HEK293 (cell line): ENCODE measurements at regions not wholly inside any gene's neighbourhood (a gene's known extent, or its start where the extent isn't known, plus 50 kb on each side); places are given as distances from the start of the nearest gene placed in this dataset.

Experiments
- CTCF ChIA-PET: fragments of 350-600 bp; formaldehyde crosslinking; extraction: SDS; loops from one replicate; lab custom pipeline; 2021; ENCODE audit warnings: antibody characterized with exemption; lab: Yijun Ruan, JAX
- POLR2A ChIA-PET: fragments of 300-600 bp; formaldehyde crosslinking; extraction: SDS; loops from one replicate; lab custom pipeline; 2020; ENCODE audit warnings: antibody characterized with exemption, inconsistent platforms; lab: Yijun Ruan, JAX
- H3K27ac ChIP-seq: fragments of 200-500 bp; sonication (Bioruptor generic); 2 replicates; pipeline ENCODE4 v1.5.1; 2014; ENCODE audit warnings: low read depth, low read length, control low read depth, inconsistent platforms; ENCODE audit errors: extremely low read depth
- H3K36me3 ChIP-seq, 2 experiments: fragments of 200-500 bp in 1 of 2; sonication (Bioruptor generic) in 1 of 2; 1 replicate in 1 of 2; 2 replicates in 1 of 2; pipeline ENCODE4 v1.5.1; 2014 to 2017; ENCODE audit warnings: inconsistent platforms in 2 of 2, low read length in 2 of 2; ENCODE audit not compliant: control insufficient read depth in 2 of 2, insufficient read depth in 1 of 2
- H3K4me1 ChIP-seq: fragments of 200-500 bp; sonication (Bioruptor generic); 2 replicates; pipeline ENCODE4 v1.5.1; 2014; ENCODE audit warnings: mild to moderate bottlenecking, low read length, inconsistent platforms; ENCODE audit not compliant: control insufficient read depth, insufficient read depth
- H3K4me3 ChIP-seq: 2 replicates; pipeline ENCODE4 v1.5.1; 2011; ENCODE audit warnings: low read depth, mild to moderate bottlenecking, control low read depth, low read length, moderate library complexity
- H3K9me3 ChIP-seq: fragments of 200-500 bp; sonication (Bioruptor generic); 2 replicates; pipeline ENCODE4 v1.5.1; 2014; ENCODE audit warnings: low read depth, low read length, inconsistent platforms; ENCODE audit not compliant: control insufficient read depth, insufficient read depth
- BCL11B ChIP-seq: fragments of 450-650 bp; formaldehyde crosslinking; IDR thresholded peaks from 2 replicates; pipeline ENCODE4 v1.5.1; 2016; ENCODE audit warnings: low read depth, missing biosample characterization, missing genetic modification characterization
- HOXC10 ChIP-seq: sonication (generic); formaldehyde crosslinking; IDR thresholded peaks from 2 replicates; pipeline ENCODE4 v1.8.1; 2023; ENCODE audit warnings: mild to moderate bottlenecking, missing genetic modification reagents
- MYNN ChIP-seq: fragments of 450-650 bp; formaldehyde crosslinking; IDR thresholded peaks from 2 replicates; pipeline ENCODE4 v1.5.1; 2016; ENCODE audit warnings: missing biosample characterization, missing genetic modification characterization, borderline replicate concordance
- PRDM1 ChIP-seq: fragments of 450-650 bp; formaldehyde crosslinking; IDR thresholded peaks from 2 replicates; pipeline ENCODE4; 2016; ENCODE audit warnings: missing biosample characterization, missing genetic modification characterization
- ZBTB20 ChIP-seq: fragments of 450-650 bp; formaldehyde crosslinking; IDR thresholded peaks from 2 replicates; pipeline ENCODE4 v1.5.1; 2016; ENCODE audit warnings: missing biosample characterization, missing genetic modification characterization
- ZNF221 ChIP-seq: fragments of 450-650 bp; formaldehyde crosslinking; IDR thresholded peaks from 2 replicates; pipeline ENCODE4 v1.5.1; 2017; ENCODE audit warnings: missing biosample characterization, missing genetic modification characterization, borderline replicate concordance
- ZNF248 ChIP-seq: fragments of 450-650 bp; formaldehyde crosslinking; IDR thresholded peaks from 2 replicates; pipeline ENCODE4 v1.5.1; 2017; ENCODE audit warnings: missing biosample characterization, missing genetic modification characterization
- ZNF274 ChIP-seq, 2 experiments: fragments of 200-500 bp in 1 of 2; fragments of 450-650 bp in 1 of 2; sonication (Bioruptor generic) in 1 of 2; formaldehyde crosslinking in 1 of 2; IDR thresholded peaks; 2 replicates each; pipeline versions ENCODE4 v1.5.1 to v1.6.1; 2014 to 2016; ENCODE audit warnings: borderline replicate concordance in 1 of 2, inconsistent platforms in 1 of 2, low read length in 1 of 2, missing biosample characterization in 1 of 2, missing genetic modification characterization in 1 of 2
- ZNF530 ChIP-seq: fragments of 450-650 bp; formaldehyde crosslinking; IDR thresholded peaks from 2 replicates; pipeline ENCODE4 v1.5.1; 2016; ENCODE audit warnings: low read depth, missing biosample characterization, missing genetic modification characterization
- ZNF544 ChIP-seq: fragments of 450-650 bp; formaldehyde crosslinking; IDR thresholded peaks from 2 replicates; pipeline ENCODE4 v1.5.0; 2017; ENCODE audit warnings: missing biosample characterization, missing genetic modification characterization
- ZNF776 ChIP-seq: fragments of 450-650 bp; formaldehyde crosslinking; IDR thresholded peaks from 2 replicates; pipeline ENCODE4 v1.5.0; 2017; ENCODE audit warnings: missing biosample characterization, missing genetic modification characterization, borderline replicate concordance
- ZXDB ChIP-seq: fragments of 450-650 bp; formaldehyde crosslinking; IDR thresholded peaks from 2 replicates; pipeline ENCODE4 v1.5.1; 2016; ENCODE audit warnings: missing biosample characterization, missing genetic modification characterization
- TF ChIP-seq, protein P1 (sequence below): fragments of 450-650 bp; formaldehyde crosslinking; IDR thresholded peaks from 2 replicates; pipeline ENCODE4 v1.5.1; 2016; ENCODE audit warnings: missing biosample characterization, missing genetic modification characterization
- TF ChIP-seq, protein P2 (sequence below): fragments of 450-650 bp; formaldehyde crosslinking; IDR thresholded peaks from 2 replicates; pipeline ENCODE4; 2016; ENCODE audit warnings: missing biosample characterization, missing genetic modification characterization
- TF ChIP-seq, protein P3 (sequence below): fragments of 450-650 bp; formaldehyde crosslinking; IDR thresholded peaks from 2 replicates; pipeline ENCODE4 v1.5.1; 2016; ENCODE audit warnings: missing biosample characterization, missing genetic modification characterization
- TF ChIP-seq, protein P4 (sequence below): fragments of 450-650 bp; IDR thresholded peaks from 2 replicates; pipeline ENCODE4 v1.5.1; 2018; ENCODE audit warnings: missing biosample characterization, mild to moderate bottlenecking, missing genetic modification characterization
- TF ChIP-seq, protein P5 (sequence below): IDR thresholded peaks from 2 replicates; pipeline ENCODE4 v1.6.1; 2011; ENCODE audit warnings: mild to moderate bottlenecking, low read depth, low read length, borderline replicate concordance
- TF ChIP-seq, protein P6 (sequence below): fragments of 450-650 bp; formaldehyde crosslinking; IDR thresholded peaks from 2 replicates; pipeline ENCODE4 v1.5.1; 2016; ENCODE audit warnings: missing biosample characterization, missing genetic modification characterization, borderline replicate concordance
- TF ChIP-seq, protein P7 (sequence below): fragments of 450-650 bp; formaldehyde crosslinking; IDR thresholded peaks from 2 replicates; pipeline ENCODE4 v1.5.1; 2017; ENCODE audit warnings: missing biosample characterization, missing genetic modification characterization
- TF ChIP-seq, protein P8 (sequence below): fragments of 450-650 bp; formaldehyde crosslinking; IDR thresholded peaks from 2 replicates; pipeline ENCODE4 v1.5.1; 2017; ENCODE audit warnings: missing biosample characterization, mild to moderate bottlenecking, missing genetic modification characterization, moderate library complexity

DNA sequence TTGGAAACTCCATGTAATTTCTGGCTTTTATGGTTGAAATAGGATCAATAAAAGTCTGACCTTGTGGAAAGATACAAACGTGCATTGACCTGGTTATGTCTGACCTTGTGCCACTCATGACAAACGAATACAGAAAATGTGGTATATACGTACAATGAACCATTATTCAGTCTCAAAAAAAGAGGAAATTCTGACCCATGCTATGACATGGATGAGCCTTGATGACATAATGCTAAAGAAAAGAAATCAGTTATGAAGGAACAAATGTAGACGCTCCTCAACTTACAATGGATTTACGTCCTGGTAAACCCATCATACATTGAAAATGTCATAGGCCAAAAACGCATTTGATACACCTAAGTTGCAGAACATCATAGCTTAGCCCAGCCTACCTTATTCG lies 309.7 kb upstream of the SULF2 start:
- no peak overlapping the region for H3K4me3 ChIP-seq
- no peaks in the 10 kb centered on the region for H3K9me3 ChIP-seq
- no peaks in the 10 kb centered on the region for H3K36me3 ChIP-seq
- H3K27ac ChIP-seq, result no peak overlapping the region
- TF ChIP-seq, protein P1, sequence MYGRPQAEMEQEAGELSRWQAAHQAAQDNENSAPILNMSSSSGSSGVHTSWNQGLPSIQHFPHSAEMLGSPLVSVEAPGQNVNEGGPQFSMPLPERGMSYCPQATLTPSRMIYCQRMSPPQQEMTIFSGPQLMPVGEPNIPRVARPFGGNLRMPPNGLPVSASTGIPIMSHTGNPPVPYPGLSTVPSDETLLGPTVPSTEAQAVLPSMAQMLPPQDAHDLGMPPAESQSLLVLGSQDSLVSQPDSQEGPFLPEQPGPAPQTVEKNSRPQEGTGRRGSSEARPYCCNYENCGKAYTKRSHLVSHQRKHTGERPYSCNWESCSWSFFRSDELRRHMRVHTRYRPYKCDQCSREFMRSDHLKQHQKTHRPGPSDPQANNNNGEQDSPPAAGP (tag by site-specific recombination), result no peak
- TF ChIP-seq ZNF248 (tag by site-specific recombination), result no peak
- TF ChIP-seq ZNF776, result no peak
- TF ChIP-seq, protein P2, sequence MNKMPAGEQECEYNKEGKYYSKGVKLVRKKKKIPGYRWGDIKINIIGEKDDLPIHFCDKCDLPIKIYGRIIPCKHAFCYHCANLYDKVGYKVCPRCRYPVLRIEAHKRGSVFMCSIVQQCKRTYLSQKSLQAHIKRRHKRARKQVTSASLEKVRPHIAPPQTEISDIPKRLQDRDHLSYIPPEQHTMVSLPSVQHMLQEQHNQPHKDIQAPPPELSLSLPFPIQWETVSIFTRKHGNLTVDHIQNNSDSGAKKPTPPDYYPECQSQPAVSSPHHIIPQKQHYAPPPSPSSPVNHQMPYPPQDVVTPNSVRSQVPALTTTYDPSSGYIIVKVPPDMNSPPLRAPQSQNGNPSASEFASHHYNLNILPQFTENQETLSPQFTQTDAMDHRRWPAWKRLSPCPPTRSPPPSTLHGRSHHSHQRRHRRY (tag by site-specific recombination), result no peak
- no peak for TF ChIP-seq HOXC10 (CRISPR knock-in tag)
- no peak for TF ChIP-seq ZNF544 (tag by site-specific recombination)
- TF ChIP-seq, protein P3, sequence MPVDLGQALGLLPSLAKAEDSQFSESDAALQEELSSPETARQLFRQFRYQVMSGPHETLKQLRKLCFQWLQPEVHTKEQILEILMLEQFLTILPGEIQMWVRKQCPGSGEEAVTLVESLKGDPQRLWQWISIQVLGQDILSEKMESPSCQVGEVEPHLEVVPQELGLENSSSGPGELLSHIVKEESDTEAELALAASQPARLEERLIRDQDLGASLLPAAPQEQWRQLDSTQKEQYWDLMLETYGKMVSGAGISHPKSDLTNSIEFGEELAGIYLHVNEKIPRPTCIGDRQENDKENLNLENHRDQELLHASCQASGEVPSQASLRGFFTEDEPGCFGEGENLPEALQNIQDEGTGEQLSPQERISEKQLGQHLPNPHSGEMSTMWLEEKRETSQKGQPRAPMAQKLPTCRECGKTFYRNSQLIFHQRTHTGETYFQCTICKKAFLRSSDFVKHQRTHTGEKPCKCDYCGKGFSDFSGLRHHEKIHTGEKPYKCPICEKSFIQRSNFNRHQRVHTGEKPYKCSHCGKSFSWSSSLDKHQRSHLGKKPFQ (tag by site-specific recombination), result no peak
- TF ChIP-seq BCL11B (tag by site-specific recombination), result no peak
- TF ChIP-seq, protein P4, sequence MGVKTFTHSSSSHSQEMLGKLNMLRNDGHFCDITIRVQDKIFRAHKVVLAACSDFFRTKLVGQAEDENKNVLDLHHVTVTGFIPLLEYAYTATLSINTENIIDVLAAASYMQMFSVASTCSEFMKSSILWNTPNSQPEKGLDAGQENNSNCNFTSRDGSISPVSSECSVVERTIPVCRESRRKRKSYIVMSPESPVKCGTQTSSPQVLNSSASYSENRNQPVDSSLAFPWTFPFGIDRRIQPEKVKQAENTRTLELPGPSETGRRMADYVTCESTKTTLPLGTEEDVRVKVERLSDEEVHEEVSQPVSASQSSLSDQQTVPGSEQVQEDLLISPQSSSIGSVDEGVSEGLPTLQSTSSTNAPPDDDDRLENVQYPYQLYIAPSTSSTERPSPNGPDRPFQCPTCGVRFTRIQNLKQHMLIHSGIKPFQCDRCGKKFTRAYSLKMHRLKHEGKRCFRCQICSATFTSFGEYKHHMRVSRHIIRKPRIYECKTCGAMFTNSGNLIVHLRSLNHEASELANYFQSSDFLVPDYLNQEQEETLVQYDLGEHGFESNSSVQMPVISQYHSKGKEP, result no peak
- no peak for TF ChIP-seq ZXDB (tag by site-specific recombination)
- TF ChIP-seq, protein P5, sequence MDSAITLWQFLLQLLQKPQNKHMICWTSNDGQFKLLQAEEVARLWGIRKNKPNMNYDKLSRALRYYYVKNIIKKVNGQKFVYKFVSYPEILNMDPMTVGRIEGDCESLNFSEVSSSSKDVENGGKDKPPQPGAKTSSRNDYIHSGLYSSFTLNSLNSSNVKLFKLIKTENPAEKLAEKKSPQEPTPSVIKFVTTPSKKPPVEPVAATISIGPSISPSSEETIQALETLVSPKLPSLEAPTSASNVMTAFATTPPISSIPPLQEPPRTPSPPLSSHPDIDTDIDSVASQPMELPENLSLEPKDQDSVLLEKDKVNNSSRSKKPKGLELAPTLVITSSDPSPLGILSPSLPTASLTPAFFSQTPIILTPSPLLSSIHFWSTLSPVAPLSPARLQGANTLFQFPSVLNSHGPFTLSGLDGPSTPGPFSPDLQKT, result no peak
- TF ChIP-seq, protein P6, sequence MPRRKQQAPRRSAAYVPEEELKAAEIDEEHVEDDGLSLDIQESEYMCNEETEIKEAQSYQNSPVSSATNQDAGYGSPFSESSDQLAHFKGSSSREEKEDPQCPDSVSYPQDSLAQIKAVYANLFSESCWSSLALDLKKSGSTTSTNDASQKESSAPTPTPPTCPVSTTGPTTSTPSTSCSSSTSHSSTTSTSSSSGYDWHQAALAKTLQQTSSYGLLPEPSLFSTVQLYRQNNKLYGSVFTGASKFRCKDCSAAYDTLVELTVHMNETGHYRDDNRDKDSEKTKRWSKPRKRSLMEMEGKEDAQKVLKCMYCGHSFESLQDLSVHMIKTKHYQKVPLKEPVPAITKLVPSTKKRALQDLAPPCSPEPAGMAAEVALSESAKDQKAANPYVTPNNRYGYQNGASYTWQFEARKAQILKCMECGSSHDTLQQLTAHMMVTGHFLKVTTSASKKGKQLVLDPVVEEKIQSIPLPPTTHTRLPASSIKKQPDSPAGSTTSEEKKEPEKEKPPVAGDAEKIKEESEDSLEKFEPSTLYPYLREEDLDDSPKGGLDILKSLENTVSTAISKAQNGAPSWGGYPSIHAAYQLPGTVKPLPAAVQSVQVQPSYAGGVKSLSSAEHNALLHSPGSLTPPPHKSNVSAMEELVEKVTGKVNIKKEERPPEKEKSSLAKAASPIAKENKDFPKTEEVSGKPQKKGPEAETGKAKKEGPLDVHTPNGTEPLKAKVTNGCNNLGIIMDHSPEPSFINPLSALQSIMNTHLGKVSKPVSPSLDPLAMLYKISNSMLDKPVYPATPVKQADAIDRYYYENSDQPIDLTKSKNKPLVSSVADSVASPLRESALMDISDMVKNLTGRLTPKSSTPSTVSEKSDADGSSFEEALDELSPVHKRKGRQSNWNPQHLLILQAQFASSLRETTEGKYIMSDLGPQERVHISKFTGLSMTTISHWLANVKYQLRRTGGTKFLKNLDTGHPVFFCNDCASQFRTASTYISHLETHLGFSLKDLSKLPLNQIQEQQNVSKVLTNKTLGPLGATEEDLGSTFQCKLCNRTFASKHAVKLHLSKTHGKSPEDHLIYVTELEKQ (tag by site-specific recombination), result no peak
- no peak for TF ChIP-seq ZBTB20 (tag by site-specific recombination)
- TF ChIP-seq, protein P7, sequence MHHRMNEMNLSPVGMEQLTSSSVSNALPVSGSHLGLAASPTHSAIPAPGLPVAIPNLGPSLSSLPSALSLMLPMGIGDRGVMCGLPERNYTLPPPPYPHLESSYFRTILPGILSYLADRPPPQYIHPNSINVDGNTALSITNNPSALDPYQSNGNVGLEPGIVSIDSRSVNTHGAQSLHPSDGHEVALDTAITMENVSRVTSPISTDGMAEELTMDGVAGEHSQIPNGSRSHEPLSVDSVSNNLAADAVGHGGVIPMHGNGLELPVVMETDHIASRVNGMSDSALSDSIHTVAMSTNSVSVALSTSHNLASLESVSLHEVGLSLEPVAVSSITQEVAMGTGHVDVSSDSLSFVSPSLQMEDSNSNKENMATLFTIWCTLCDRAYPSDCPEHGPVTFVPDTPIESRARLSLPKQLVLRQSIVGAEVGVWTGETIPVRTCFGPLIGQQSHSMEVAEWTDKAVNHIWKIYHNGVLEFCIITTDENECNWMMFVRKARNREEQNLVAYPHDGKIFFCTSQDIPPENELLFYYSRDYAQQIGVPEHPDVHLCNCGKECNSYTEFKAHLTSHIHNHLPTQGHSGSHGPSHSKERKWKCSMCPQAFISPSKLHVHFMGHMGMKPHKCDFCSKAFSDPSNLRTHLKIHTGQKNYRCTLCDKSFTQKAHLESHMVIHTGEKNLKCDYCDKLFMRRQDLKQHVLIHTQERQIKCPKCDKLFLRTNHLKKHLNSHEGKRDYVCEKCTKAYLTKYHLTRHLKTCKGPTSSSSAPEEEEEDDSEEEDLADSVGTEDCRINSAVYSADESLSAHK, result no peak
- TF ChIP-seq PRDM1 (tag by site-specific recombination), result no peak
- TF ChIP-seq ZNF274 (IDR thresholded peaks at IDR 0.05; ENCODE audit: low read length), result no peak
- TF ChIP-seq ZNF274 (tag by site-specific recombination; IDR thresholded peaks at IDR 0.05; ENCODE audit: borderline replicate concordance), result no peak
- TF ChIP-seq ZNF221 (tag by site-specific recombination), result no peak
- TF ChIP-seq, protein P8, sequence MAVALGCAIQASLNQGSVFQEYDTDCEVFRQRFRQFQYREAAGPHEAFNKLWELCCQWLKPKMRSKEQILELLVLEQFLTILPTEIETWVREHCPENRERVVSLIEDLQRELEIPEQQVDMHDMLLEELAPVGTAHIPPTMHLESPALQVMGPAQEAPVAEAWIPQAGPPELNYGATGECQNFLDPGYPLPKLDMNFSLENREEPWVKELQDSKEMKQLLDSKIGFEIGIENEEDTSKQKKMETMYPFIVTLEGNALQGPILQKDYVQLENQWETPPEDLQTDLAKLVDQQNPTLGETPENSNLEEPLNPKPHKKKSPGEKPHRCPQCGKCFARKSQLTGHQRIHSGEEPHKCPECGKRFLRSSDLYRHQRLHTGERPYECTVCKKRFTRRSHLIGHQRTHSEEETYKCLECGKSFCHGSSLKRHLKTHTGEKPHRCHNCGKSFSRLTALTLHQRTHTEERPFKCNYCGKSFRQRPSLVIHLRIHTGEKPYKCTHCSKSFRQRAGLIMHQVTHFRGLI (tag by site-specific recombination), result no peak
- no peak for TF ChIP-seq ZNF530 (tag by site-specific recombination)
- TF ChIP-seq MYNN (tag by site-specific recombination), result no peak
- POLR2A ChIA-PET, result no interaction called here
- CTCF ChIA-PET, result no interaction called here
- no peaks in the 10 kb centered on the region for H3K4me1 ChIP-seq
